HG03025 (cell line): ENCODE measurements at regions not wholly inside any gene's neighbourhood (a gene's known extent, or its start where the extent isn't known, plus 50 kb on each side); places are given as distances from the start of the nearest gene placed in this dataset.
"Not testable (repeated sequence)": the region's sequence is repeated elsewhere in the genome, so short reads cannot be mapped to it uniquely, and the experiment has no call there.

Source experiments
- ATAC-seq: cut with Tn5 transposase; IDR thresholded peaks from one replicate; pipeline ENCODE4 v1.9.1; 2021; ENCODE audit warnings: mild to moderate bottlenecking, moderate library complexity; ENCODE audit not compliant: unreplicated experiment, low FRiP score

GRCh38 chr17:56688151-56688550 is 94.7 kb downstream of the NOG start:
- no peak for ATAC-seq

- ATAC-seq: no peak
Measured at GRCh38 chr17:56690441-56691291, 97.2 kb downstream of the NOG start.

- no peak for ATAC-seq
Measured at GRCh38 chr17:56694825-56695224, 101.3 kb downstream of the NOG start.

GRCh38 chr17:56697190-56697589 is 103.7 kb downstream of the NOG start:
- ATAC-seq: no peak

- no peak for ATAC-seq
Measured at GRCh38 chr17:56699186-56699894, 105.8 kb downstream of the NOG start.

GRCh38 chr17:56700919-56701420 is 107.5 kb downstream of the NOG start:
- ATAC-seq: no peak

- no peak for ATAC-seq
Measured at GRCh38 chr17:56707312-56708219, 114.1 kb downstream of the NOG start.

- no peak for ATAC-seq
Measured at GRCh38 chr17:56708220-56708558, 114.7 kb downstream of the NOG start.

- ATAC-seq: no peak
Measured at GRCh38 chr17:56708670-56709410, 115.3 kb downstream of the NOG start.

- ATAC-seq: no peak
Measured at GRCh38 chr17:56710986-56711385, 117.5 kb downstream of the NOG start.

- ATAC-seq: peak; percentile 51
Measured at GRCh38 chr17:56715613-56716357, 117.9 kb downstream of the C17orf67 start.

GRCh38 chr17:56717471-56717870 is 116.2 kb downstream of the C17orf67 start:
- ATAC-seq: no peak

- no peak for ATAC-seq
Measured at GRCh38 chr17:56718515-56718914, 115.2 kb downstream of the C17orf67 start.

GRCh38 chr17:56723421-56723820 is 110.3 kb downstream of the C17orf67 start:
- ATAC-seq: no peak

- ATAC-seq: no peak
Measured at GRCh38 chr17:56724664-56725063, 109.1 kb downstream of the C17orf67 start.

GRCh38 chr17:56725144-56725543 is 108.6 kb downstream of the C17orf67 start:
- no peak for ATAC-seq

- no peak for ATAC-seq
Measured at GRCh38 chr17:56727876-56728617, 105.7 kb downstream of the C17orf67 start.

- ATAC-seq: not testable (repeated sequence)
Measured at GRCh38 chr17:56731096-56731495, 102.6 kb downstream of the C17orf67 start.

GRCh38 chr17:56733833-56734232 is 99.9 kb downstream of the C17orf67 start:
- ATAC-seq: no peak
